ENCODE measurements at regions not wholly inside any gene's neighbourhood (a gene's known extent, or its start where the extent isn't known, plus 50 kb on each side); places are given as distances from the start of the nearest gene placed in this dataset.

GRCh38 chr5:38048400-38048799, 208.6 kb upstream of the GDNF start:
- no peaks in the 10 kb centered on the region for H3K9me3 ChIP-seq (ENCODE audit: low read depth, low read length, poor library complexity, severe bottlenecking)
- no peak for DNase-seq (ENCODE audit: low spot score)

GRCh38 chr5:38046103-38046502, 206.3 kb upstream of the GDNF start:
- no peak for TF ChIP-seq CTCF (conservative IDR thresholded peaks at IDR 0.05; ENCODE audit: low read depth, low read length)
- TF ChIP-seq EZH2 (IDR thresholded peaks at IDR 0.05; ENCODE audit: borderline replicate concordance, low read depth, low read length, poor library complexity, severe bottlenecking): no peak
- Histone ChIP-seq H3K4me1 (ENCODE audit: insufficient read depth, low read length, poor library complexity, severe bottlenecking) (no peaks in the 10 kb centered on the region), H3K9me3 (ENCODE audit: low read depth, low read length, poor library complexity, severe bottlenecking) (no peaks in the 10 kb centered on the region), H3K27me3 (replicated peaks; ENCODE audit: insufficient read depth, low read depth, low read length, poor library complexity) (no peaks in the 10 kb centered on the region), H3K27ac (ENCODE audit: low read depth, low read length, poor library complexity, severe bottlenecking) (no peak overlapping the region), H3K36me3 (ENCODE audit: insufficient read depth, low read length, poor library complexity, severe bottlenecking) (no peaks in the 10 kb centered on the region), H3K4me3 (ENCODE audit: low read depth, low read length, poor library complexity, severe bottlenecking) (no peak overlapping the region)
- intact Hi-C loops (cut with micrococcal nuclease; ENCODE audit: unreplicated experiment): no loop called here
- ChIA-PET CTCF (no interaction called here), POLR2A (ENCODE audit: low non-redundant PET) (no interaction called here)
- BruUV-seq (replicated peaks): no TSS peak
- no peak for DNase-seq (ENCODE audit: low spot score)

More at GRCh38 chr5:38048400-38048799, 208.6 kb upstream of the GDNF start:
- TF ChIP-seq CTCF (conservative IDR thresholded peaks at IDR 0.05; ENCODE audit: low read depth, low read length) (no peak), EZH2 (IDR thresholded peaks at IDR 0.05; ENCODE audit: borderline replicate concordance, low read depth, low read length, poor library complexity, severe bottlenecking) (no peak)
- intact Hi-C loops (cut with micrococcal nuclease; ENCODE audit: unreplicated experiment): no loop called here
- Histone ChIP-seq H3K27ac (ENCODE audit: low read depth, low read length, poor library complexity, severe bottlenecking) (no peak overlapping the region), H3K4me1 (ENCODE audit: insufficient read depth, low read length, poor library complexity, severe bottlenecking) (no peaks in the 10 kb centered on the region), H3K4me3 (ENCODE audit: low read depth, low read length, poor library complexity, severe bottlenecking) (no peak overlapping the region), H3K27me3 (replicated peaks; ENCODE audit: insufficient read depth, low read depth, low read length, poor library complexity) (no peaks in the 10 kb centered on the region), H3K36me3 (ENCODE audit: insufficient read depth, low read length, poor library complexity, severe bottlenecking) (no peaks in the 10 kb centered on the region)
- ChIA-PET CTCF (no interaction called here), POLR2A (ENCODE audit: low non-redundant PET) (no interaction called here)
- no TSS peak for BruUV-seq (replicated peaks)

- TF ChIP-seq CTCF (conservative IDR thresholded peaks at IDR 0.05; ENCODE audit: low read depth, low read length) (no peak), EZH2 (IDR thresholded peaks at IDR 0.05; ENCODE audit: borderline replicate concordance, low read depth, low read length, poor library complexity, severe bottlenecking) (no peak)
- intact Hi-C loops (cut with micrococcal nuclease; ENCODE audit: unreplicated experiment): no loop called here
- H3K4me3 ChIP-seq (ENCODE audit: low read depth, low read length, poor library complexity, severe bottlenecking): no peak overlapping the region
- CTCF ChIA-PET: no interaction called here
- no peaks in the 10 kb centered on the region for H3K36me3 ChIP-seq (ENCODE audit: insufficient read depth, low read length, poor library complexity, severe bottlenecking)
- DNase-seq (ENCODE audit: low spot score): no peak
- H3K27ac ChIP-seq (ENCODE audit: low read depth, low read length, poor library complexity, severe bottlenecking): no peak overlapping the region
- no peaks in the 10 kb centered on the region for H3K27me3 ChIP-seq (replicated peaks; ENCODE audit: insufficient read depth, low read depth, low read length, poor library complexity)
- no peaks in the 10 kb centered on the region for H3K4me1 ChIP-seq (ENCODE audit: insufficient read depth, low read length, poor library complexity, severe bottlenecking)
- BruUV-seq (replicated peaks): no TSS peak
- POLR2A ChIA-PET (ENCODE audit: low non-redundant PET): no interaction called here
- H3K9me3 ChIP-seq (ENCODE audit: low read depth, low read length, poor library complexity, severe bottlenecking): no peaks in the 10 kb centered on the region
Measured at GRCh38 chr5:38045446-38045845, 205.6 kb upstream of the GDNF start.
